ENCODE measurements at regions not wholly inside any gene's neighbourhood (a gene's known extent, or its start where the extent isn't known, plus 50 kb on each side); places are given as distances from the start of the nearest gene placed in this dataset.
"Not testable (repeated sequence)": the region's sequence is repeated elsewhere in the genome, so short reads cannot be mapped to it uniquely, and the experiment has no call there.

DNA sequence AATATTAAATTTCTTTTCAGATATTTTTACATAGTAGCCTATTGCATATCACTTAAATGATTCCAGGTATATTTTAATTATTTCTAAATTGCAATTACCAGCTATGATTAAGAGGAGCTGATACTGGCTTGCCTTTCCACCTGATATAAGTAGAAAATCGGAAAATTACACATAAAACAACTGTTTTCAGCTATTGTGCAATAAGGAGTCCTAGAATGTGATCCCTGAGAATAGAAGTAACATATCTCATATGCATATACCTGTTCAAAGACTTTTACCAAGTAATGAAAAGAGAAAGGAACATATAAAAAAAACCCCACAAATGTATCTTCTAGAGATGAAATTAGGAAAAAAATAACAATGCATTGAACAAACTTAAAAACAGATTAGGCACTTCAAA is 1354.6 kb upstream of the PCDH9 start:
- H3K27ac Mint-ChIP-seq (ENCODE audit: low read depth), result no peak overlapping the region

DNA sequence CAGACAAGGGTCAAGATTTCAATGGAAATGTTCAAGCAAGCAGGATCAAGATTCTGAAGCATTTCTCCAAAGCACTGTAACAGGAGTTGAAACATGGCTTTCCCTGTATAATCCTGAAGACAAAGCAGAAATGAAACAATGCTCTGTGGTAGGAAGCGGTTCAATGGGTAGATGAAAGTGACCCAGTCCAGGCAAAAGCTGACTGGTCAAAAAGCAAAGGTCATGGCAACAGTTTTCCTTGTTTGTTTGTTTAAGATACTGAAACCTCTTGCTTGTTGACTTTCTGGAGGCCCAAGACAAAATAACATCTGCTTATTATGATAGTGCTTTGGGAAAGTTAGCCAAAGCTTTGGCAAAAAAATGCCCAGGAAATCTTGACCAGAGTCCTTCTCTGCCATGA is 1343.9 kb upstream of the PCDH9 start:
- H3K27me3 Mint-ChIP-seq, result no peaks in the 10 kb centered on the region
- DNase-seq (ENCODE audit: low spot score in 2 of 2) (no peak), ATAC-seq (replicated peaks; ENCODE audit: extremely low read depth, poor library complexity, severe bottlenecking) (no peak)
- peaks cover 20% of the 10 kb centered on the region for H3K9me3 Mint-ChIP-seq
- H3K4me3 Mint-ChIP-seq, result no peak overlapping the region
- H3K4me1 Mint-ChIP-seq, result no peaks in the 10 kb centered on the region
- H3K36me3 Mint-ChIP-seq (ENCODE audit: insufficient read depth), result no peaks in the 10 kb centered on the region
- no peak overlapping the region for H3K27ac Mint-ChIP-seq (ENCODE audit: low read depth)

More for the DNA sequence above, 1354.6 kb upstream of the PCDH9 start:
- Mint-ChIP-seq H3K4me1 (no peaks in the 10 kb centered on the region), H3K9me3 (peaks cover 19% of the 10 kb centered on the region), H3K4me3 (no peak overlapping the region), H3K36me3 (ENCODE audit: insufficient read depth) (no peaks in the 10 kb centered on the region), H3K27me3 (no peaks in the 10 kb centered on the region)
- DNase-seq (ENCODE audit: low spot score in 2 of 2) (no peak), ATAC-seq (replicated peaks; ENCODE audit: extremely low read depth, poor library complexity, severe bottlenecking) (no peak)

DNA sequence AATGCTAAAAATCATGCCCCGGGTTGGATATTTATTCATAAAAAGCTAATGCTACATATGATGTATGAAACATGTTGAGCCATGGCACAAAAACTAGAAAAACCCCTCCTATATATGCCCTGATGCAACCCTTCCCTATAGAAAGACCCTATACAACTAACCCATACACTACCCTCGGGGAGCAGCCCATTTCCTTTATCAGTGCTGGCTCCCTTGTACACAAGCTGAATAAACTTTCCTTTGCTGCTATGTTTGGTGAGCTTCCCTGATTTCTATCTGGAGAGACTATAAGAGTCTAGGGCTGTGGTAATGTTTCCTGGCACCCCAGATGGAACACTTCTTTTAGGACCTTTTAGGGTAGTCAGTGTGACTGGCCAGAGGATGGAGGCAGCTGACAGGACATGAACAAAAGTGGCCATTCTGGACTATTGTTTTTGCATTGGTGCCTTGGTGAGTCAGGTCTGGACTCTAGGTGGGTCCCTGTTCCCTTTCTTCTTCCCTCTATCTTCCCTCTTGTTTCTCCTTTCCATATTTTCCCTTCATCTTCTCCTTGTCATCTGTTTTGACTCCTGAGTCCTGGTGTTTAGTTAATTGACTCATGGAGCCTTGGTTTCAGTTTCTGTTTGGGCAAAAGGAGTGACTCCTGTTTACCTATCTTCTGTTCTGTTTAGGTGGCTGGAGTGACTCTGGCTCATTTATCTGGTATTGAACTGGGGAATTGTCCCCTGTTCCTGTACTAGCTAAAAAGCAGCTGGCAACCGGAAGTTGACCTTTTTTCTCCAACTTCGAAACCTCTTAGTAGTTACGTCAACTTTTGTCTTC is 1321.8 kb upstream of the PCDH9 start:
- Mint-ChIP-seq H3K4me1 (no peaks in the 10 kb centered on the region), H3K36me3 (ENCODE audit: insufficient read depth) (no peaks in the 10 kb centered on the region), H3K27ac (ENCODE audit: low read depth) (no peak overlapping the region), H3K4me3 (no peak overlapping the region), H3K9me3 (peaks cover 30% of the 10 kb centered on the region), H3K27me3 (no peaks in the 10 kb centered on the region)
- ATAC-seq (replicated peaks; ENCODE audit: extremely low read depth, poor library complexity, severe bottlenecking) (no peak), DNase-seq (ENCODE audit: low spot score in 2 of 2) (no peak)

DNA sequence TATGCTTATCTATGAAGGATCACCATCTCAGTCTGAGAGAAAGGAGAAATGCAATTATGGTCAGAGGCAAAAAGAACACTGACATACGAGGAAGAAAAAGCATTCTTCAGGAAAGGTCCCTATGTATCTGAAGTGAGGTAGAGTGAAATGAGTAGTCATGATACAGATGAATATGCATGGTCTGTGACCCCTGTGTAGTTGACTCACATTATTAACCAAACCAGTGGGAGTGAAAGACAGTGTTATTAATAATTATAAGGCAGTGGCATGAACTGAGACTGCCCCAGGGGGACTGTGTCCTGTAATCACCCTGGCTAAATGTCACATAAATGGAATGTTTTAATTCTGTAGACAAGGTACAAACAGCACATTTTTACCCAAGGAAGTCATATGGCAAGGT is 1320.2 kb upstream of the PCDH9 start:
- Mint-ChIP-seq H3K9me3 (peaks cover 29% of the 10 kb centered on the region), H3K4me1 (no peaks in the 10 kb centered on the region), H3K27ac (ENCODE audit: low read depth) (no peak overlapping the region), H3K27me3 (no peaks in the 10 kb centered on the region), H3K4me3 (no peak overlapping the region), H3K36me3 (ENCODE audit: insufficient read depth) (no peaks in the 10 kb centered on the region)
- DNase-seq (ENCODE audit: low spot score in 2 of 2) (no peak), ATAC-seq (replicated peaks; ENCODE audit: extremely low read depth, poor library complexity, severe bottlenecking) (no peak)

DNA sequence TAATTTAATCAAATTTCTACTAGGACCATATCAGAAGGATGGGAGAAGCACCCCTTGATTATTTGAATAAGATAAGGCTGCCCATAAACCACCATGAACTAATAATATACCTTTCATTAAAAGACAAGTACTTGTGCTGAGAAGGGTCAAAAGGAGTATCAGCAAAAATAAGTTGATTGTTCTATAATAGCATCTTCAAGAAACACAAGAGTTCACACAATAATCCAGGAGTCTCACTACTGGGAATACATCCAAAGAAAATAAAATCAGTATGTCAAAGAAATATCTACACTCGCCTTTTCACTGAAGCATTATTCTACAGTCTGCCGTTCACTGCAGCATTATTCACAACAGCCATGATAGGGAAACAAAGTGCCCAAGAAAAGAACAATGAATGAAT is 1310.1 kb upstream of the PCDH9 start:
- DNase-seq (ENCODE audit: low spot score in 2 of 2) (no peak), ATAC-seq (replicated peaks; ENCODE audit: extremely low read depth, poor library complexity, severe bottlenecking) (no peak)
- H3K27ac Mint-ChIP-seq (ENCODE audit: low read depth), result no peak overlapping the region
- H3K9me3 Mint-ChIP-seq, result peaks cover 10% of the 10 kb centered on the region
- H3K36me3 Mint-ChIP-seq (ENCODE audit: insufficient read depth), result no peaks in the 10 kb centered on the region
- no peaks in the 10 kb centered on the region for H3K27me3 Mint-ChIP-seq
- no peak overlapping the region for H3K4me3 Mint-ChIP-seq
- H3K4me1 Mint-ChIP-seq, result no peaks in the 10 kb centered on the region

DNA sequence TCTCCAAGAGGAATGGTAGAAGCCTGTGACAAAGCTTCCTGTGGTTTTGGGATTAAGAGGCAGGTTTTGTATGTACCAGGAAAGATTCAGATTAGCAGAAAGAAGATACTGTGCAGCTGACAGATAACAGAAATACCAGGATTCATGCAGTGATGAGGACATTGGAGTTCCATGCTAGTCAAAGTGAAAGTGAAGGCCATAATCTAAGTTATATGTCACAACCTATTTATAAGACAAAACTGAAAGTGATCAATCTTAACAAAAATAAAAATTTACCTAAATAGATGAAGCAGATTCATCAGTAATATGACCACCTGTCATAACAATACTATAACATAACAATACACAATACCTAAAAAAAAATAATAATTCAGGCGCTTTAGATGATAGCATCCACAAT is 1305.2 kb upstream of the PCDH9 start:
- peaks cover 22% of the 10 kb centered on the region for H3K9me3 Mint-ChIP-seq
- no peak for DNase-seq (ENCODE audit: low spot score in 2 of 2)
- ATAC-seq (replicated peaks; ENCODE audit: extremely low read depth, poor library complexity, severe bottlenecking), result no peak
- H3K27ac Mint-ChIP-seq (ENCODE audit: low read depth), result no peak overlapping the region
- H3K4me3 Mint-ChIP-seq, result no peak overlapping the region
- no peaks in the 10 kb centered on the region for H3K27me3 Mint-ChIP-seq
- no peaks in the 10 kb centered on the region for H3K4me1 Mint-ChIP-seq
- H3K36me3 Mint-ChIP-seq (ENCODE audit: insufficient read depth), result no peaks in the 10 kb centered on the region

DNA sequence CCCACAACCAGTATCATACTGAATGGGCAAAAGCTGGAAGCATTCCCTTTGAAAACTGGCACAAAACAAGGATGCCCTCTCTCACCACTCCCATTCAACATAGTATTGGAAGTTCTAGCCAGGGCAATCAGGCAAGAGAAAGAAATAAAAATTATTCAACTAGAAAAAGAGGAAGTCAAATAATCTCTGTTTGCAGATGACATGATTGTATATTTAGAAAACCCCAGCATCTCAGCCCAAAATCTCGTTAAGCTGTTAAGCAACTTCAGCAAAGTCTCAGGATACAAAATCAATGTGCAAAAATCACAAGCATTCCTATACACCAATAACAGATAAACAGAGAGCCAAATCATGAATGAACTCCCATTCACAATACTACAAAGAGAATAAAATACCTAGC is 1297.0 kb upstream of the PCDH9 start:
- not testable (repeated sequence) for H3K4me3 Mint-ChIP-seq; H3K36me3 Mint-ChIP-seq (ENCODE audit: insufficient read depth); H3K27me3 Mint-ChIP-seq; H3K27ac Mint-ChIP-seq (ENCODE audit: low read depth); DNase-seq (ENCODE audit: low spot score in 2 of 2); ATAC-seq (replicated peaks; ENCODE audit: extremely low read depth, poor library complexity, severe bottlenecking); H3K4me1 Mint-ChIP-seq
- peaks cover 17% of the 10 kb centered on the region for H3K9me3 Mint-ChIP-seq

DNA sequence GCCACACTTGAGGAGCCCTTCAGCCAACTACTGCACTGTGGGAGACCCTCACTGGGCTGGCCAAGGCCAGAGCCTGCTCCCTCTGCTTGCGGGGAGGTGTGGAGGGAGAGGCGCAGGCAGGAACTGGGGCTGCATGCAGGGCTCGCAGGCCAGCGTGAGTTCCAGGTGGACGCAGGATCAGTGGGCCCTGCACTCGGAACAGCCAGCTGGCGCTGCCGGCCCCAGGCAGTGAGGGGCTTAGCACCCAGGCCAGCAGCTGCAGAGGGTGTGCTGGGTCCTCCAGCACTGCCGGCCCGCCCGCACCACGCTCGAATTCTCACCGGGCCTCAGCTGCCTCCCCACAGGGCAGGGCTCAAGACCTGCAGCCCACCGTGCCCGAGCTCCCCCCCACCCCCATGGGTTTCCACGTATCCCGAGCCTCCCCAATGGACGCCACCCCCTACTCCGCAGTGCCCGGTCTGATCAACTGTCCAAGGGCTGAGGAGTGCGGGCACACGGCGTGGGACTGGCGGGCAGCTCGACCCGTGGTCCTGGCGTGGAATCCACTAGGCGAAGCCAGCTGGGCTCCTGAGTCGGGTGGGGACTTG is 1293.8 kb upstream of the PCDH9 start:
- H3K4me3 Mint-ChIP-seq, result no peak overlapping the region
- ATAC-seq (replicated peaks; ENCODE audit: extremely low read depth, poor library complexity, severe bottlenecking) (no peak), DNase-seq (ENCODE audit: low spot score in 2 of 2) (no peak)
- H3K9me3 Mint-ChIP-seq, result peaks cover 17% of the 10 kb centered on the region
- no peaks in the 10 kb centered on the region for H3K36me3 Mint-ChIP-seq (ENCODE audit: insufficient read depth)
- no peaks in the 10 kb centered on the region for H3K27me3 Mint-ChIP-seq
- H3K27ac Mint-ChIP-seq (ENCODE audit: low read depth), result no peak overlapping the region
- no peaks in the 10 kb centered on the region for H3K4me1 Mint-ChIP-seq

DNA sequence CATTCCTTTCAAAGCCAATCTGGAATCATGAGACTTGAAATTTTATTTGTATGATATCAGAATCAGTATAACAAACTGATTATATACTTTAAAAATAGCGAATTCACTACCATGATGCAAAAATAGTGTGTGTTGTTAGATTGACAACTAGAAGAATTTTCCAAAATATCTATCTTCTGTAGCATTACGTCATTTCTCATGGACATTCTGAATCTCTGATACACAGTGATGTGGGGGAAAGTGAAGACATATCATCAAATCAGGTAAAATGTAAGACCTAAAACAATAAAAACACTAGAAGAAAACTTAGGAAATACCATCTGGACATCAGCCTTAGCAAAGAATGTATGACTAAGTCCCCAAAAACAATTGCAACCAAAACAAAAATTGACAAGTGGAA is 1292.0 kb upstream of the PCDH9 start:
- no peak for DNase-seq (ENCODE audit: low spot score in 2 of 2)
- Mint-ChIP-seq H3K27me3 (no peaks in the 10 kb centered on the region), H3K36me3 (ENCODE audit: insufficient read depth) (no peaks in the 10 kb centered on the region), H3K4me1 (no peaks in the 10 kb centered on the region), H3K4me3 (no peak overlapping the region), H3K27ac (ENCODE audit: low read depth) (no peak overlapping the region), H3K9me3 (peaks cover 23% of the 10 kb centered on the region)
- ATAC-seq (replicated peaks; ENCODE audit: extremely low read depth, poor library complexity, severe bottlenecking), result no peak

DNA sequence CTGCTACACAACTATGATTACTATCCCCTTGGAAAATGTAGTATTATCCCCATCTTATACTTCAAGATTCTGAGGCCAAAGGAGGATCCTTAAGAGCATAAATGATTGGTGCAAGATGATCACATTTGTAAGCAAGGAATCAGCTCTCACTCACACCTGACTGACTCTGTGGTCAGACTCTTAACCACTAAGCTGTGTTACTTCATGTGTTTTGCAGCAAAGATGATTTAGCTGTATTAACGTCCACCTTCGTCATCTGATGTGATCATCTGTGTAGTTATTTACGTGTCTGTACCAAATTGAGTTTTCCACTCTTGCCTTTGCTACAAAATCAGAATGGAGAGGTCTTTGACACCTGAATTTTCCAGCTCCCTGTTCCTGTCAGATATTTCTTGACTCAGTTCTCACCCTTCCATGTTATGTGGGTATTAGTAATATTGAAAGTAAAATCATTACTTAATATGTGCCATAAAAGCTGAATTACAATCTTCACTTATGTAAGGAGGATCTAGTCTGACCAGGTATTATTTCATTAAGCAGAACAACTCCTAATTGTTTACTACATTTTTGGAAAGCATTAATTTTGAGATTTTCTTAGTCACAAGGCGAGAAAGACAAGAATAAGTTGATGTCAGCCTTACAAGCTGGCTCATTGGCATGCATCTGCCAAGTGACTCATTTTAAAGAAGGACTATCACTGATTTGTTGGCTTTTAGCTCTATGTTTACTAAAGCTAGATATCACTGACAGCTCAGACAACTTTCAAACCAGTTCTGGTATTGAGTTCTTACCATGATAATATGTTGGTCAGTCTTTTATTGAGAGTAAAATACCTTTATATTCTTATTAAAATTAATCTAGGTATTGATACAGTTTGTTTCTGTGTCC is 1279.8 kb upstream of the PCDH9 start:
- Mint-ChIP-seq H3K4me1 (no peaks in the 10 kb centered on the region), H3K9me3 (peaks cover 11% of the 10 kb centered on the region), H3K36me3 (ENCODE audit: insufficient read depth) (peaks cover 1% of the 10 kb centered on the region), H3K27me3 (no peaks in the 10 kb centered on the region), H3K4me3 (no peak overlapping the region), H3K27ac (ENCODE audit: low read depth) (no peak overlapping the region)
- DNase-seq (ENCODE audit: low spot score in 2 of 2) (no peak), ATAC-seq (replicated peaks; ENCODE audit: extremely low read depth, poor library complexity, severe bottlenecking) (no peak)

DNA sequence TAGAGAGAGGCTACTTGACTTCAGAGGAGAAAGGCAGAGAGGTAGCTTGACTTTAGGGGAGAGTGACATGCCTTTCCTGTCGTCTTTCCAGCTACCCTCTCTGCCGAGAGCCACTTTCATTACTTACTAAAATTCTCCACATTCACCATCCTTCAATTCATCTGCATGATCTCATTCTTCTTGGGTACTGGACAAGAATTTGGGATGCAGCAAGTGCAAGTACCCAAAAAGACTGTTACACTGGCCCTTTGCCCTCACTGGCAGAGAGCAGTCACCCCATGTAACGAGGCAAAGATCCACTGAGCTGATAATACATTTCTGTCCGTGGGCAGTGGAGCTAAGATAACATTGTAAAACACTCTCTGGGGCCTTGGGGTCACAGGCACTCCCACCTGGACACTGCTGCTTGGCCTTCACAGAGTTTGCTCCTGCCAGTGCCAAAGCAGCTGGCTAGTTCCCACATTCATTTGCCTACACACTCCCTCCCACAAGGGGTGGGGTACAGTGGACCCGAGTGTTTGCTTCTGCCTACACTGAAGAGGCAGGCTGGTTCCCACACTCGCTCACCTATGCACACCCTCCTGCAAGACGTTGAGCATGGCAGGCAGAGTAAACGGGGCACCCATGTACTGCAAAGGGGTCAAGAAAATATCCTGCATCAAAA is 1276.9 kb upstream of the PCDH9 start:
- DNase-seq (ENCODE audit: low spot score in 2 of 2) (no peak), ATAC-seq (replicated peaks; ENCODE audit: extremely low read depth, poor library complexity, severe bottlenecking) (no peak)
- H3K27me3 Mint-ChIP-seq, result no peaks in the 10 kb centered on the region
- H3K27ac Mint-ChIP-seq (ENCODE audit: low read depth), result no peak overlapping the region
- H3K4me3 Mint-ChIP-seq, result no peak overlapping the region
- H3K36me3 Mint-ChIP-seq (ENCODE audit: insufficient read depth), result peaks cover 1% of the 10 kb centered on the region
- no peaks in the 10 kb centered on the region for H3K4me1 Mint-ChIP-seq
- H3K9me3 Mint-ChIP-seq, result peaks cover 6% of the 10 kb centered on the region

DNA sequence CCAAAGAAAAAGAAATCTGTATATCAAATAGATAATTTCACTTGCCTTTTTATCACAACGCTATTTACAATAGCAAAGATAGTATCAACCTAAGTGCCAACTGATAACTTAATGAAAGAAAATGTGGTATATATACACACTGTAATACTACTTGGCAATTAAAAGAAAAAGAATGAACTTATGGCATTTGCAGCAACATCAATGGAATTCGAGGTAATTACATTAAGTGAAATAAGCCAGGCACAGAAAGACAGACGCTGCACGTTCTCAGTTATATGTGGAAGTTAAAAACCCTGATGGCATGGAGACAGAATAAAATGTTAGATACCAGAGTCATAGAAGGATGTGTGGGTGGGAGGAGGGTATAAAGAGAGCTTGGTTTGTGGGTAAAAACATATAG is 1260.5 kb upstream of the PCDH9 start:
- DNase-seq (ENCODE audit: low spot score in 2 of 2) (no peak), ATAC-seq (replicated peaks; ENCODE audit: extremely low read depth, poor library complexity, severe bottlenecking) (no peak)
- no peaks in the 10 kb centered on the region for H3K36me3 Mint-ChIP-seq (ENCODE audit: insufficient read depth)
- peaks cover 27% of the 10 kb centered on the region for H3K9me3 Mint-ChIP-seq
- no peaks in the 10 kb centered on the region for H3K4me1 Mint-ChIP-seq
- H3K27ac Mint-ChIP-seq (ENCODE audit: low read depth), result no peak overlapping the region
- no peak overlapping the region for H3K4me3 Mint-ChIP-seq
- no peaks in the 10 kb centered on the region for H3K27me3 Mint-ChIP-seq
